HL-60 (cell line): ENCODE measurements at regions not wholly inside any gene's neighbourhood (a gene's known extent, or its start where the extent isn't known, plus 50 kb on each side); places are given as distances from the start of the nearest gene placed in this dataset.

Source experiments
- DNase-seq, 2 experiments: peaks; one replicate each; pipeline ENCODE4 v3.0.0-alpha.2; 2010 to 2020; ENCODE audit warnings: low read depth in 1 of 2, low spot score in 1 of 2
- H3K27ac ChIP-seq: fragments of 250-450 bp; sonication (Bioruptor Pico); replicated peaks from 2 replicates; pipeline ENCODE4 v1.5.1; 2020; ENCODE audit warnings: mild to moderate bottlenecking, moderate library complexity
- H3K27me3 ChIP-seq: fragments of 250-450 bp; sonication (Bioruptor Pico); 2 replicates; pipeline ENCODE4 v1.5.1; 2021; ENCODE audit warnings: mild to moderate bottlenecking, moderate library complexity; ENCODE audit not compliant: insufficient read depth, poor library complexity, severe bottlenecking
- H3K4me3 ChIP-seq: replicated peaks from 2 replicates; pipeline ENCODE4 v1.5.1; 2011; ENCODE audit warnings: mild to moderate bottlenecking, control low read depth, low read length; ENCODE audit not compliant: insufficient read depth
- CTCF ChIP-seq: IDR thresholded peaks from one replicate; pipeline ENCODE4 v1.5.1; 2011; ENCODE audit warnings: low read length, control low read depth, inconsistent platforms; ENCODE audit not compliant: insufficient read depth
- GABPA ChIP-seq: IDR thresholded peaks from 2 replicates; pipeline ENCODE4 v1.6.1; 2012; ENCODE audit warnings: low read depth
- POLR2AphosphoS5 ChIP-seq: IDR thresholded peaks from 2 replicates; pipeline ENCODE4 v1.6.1; 2012; ENCODE audit warnings: low read depth
- REST ChIP-seq: IDR thresholded peaks from 2 replicates; pipeline ENCODE4 v1.6.1; 2012; ENCODE audit warnings: low read depth; ENCODE audit not compliant: insufficient replicate concordance
- SPI1 ChIP-seq: IDR thresholded peaks from 2 replicates; pipeline ENCODE4 v1.6.1; 2012; ENCODE audit warnings: low read depth, mild to moderate bottlenecking, borderline replicate concordance

DNA sequence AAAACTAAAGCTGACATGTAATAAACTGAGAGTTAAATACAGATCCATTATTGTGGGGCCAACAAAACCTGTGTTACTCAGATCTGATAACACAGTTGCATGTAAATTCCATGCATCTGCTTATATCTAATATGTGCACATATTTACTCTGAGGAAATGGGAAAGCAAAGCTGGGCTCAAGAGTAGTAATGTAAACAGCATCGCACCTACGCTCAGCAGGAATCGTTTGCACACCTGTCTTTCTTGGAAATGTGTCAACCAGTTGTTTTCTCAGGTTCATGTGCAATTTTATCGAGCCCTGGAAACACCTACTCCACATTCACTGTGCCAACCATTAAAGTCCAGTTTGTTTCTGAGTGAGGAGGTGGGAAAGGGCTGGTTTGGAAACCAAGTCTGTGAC lies 80.3 kb upstream of the CNKSR3 start:
- Histone ChIP-seq H3K27ac (no peak overlapping the region), H3K4me3 (no peak overlapping the region), H3K27me3 (no peaks in the 10 kb centered on the region)
- no peak for TF ChIP-seq CTCF
- TF ChIP-seq REST = no peak
- no peak for TF ChIP-seq GABPA
- no peak for TF ChIP-seq SPI1
- no peak for TF ChIP-seq POLR2AphosphoS5
- no peak for DNase-seq

DNA sequence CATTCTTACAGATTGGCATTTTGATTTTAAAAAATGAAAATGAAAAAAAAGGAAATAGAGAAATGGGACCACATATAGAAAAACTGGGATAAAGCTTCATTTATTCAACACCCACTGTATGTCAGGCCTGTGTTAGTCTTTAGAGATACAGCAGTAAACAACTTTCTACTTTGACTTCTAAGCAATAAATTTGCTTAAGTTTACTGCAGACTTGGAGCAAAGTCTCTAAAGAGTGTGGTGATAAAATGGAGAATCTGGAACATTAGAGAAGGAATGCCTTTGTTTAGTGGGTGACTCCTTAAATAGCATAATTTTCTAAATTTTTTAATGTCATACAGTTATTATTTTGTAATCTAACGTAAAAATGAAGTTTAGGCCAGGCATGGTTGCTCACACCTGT lies 80.7 kb upstream of the CNKSR3 start:
- DNase-seq = no peak
- Histone ChIP-seq H3K4me3 (no peak overlapping the region), H3K27me3 (no peaks in the 10 kb centered on the region), H3K27ac (no peak overlapping the region)
- TF ChIP-seq POLR2AphosphoS5 (no peak), REST (no peak), CTCF (no peak), SPI1 (no peak), GABPA (no peak)

DNA sequence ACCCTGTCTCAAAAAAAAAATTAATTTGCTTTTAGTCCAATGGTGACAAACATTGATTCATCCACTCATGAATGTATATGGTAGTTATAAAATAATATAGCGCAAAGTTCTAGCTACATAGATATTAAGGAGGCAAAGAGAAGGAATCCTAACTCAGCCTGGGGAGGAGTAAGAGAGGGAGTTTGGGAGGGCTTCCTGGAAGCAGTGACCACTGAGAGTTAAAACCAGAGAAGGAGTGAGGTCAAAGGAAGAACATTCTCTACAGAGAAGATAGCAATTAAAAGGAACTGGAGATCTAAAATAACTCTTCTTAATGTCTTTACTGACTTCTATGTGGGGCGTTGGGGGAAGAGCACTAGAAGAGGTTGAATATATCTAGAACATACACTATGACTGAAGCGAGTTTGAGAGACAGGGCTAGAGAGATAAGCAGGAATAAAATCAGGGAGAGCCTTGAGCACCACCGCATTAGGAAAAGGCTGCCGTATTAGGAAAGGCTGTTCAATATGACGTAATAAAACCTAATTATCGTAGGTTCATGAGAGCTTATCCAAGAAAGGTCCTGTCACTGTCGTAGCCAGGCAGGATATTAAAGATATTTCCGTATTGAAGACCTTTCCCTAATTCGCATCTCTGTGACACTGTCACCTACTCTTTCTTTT lies 81.8 kb upstream of the CNKSR3 start:
- Histone ChIP-seq H3K4me3 (no peak overlapping the region), H3K27me3 (no peaks in the 10 kb centered on the region), H3K27ac (no peak overlapping the region)
- TF ChIP-seq POLR2AphosphoS5 (no peak), CTCF (no peak), GABPA (no peak), SPI1 (no peak), REST (no peak)
- no peak for DNase-seq
